ENCODE measurements at regions not wholly inside any gene's neighbourhood (a gene's known extent, or its start where the extent isn't known, plus 50 kb on each side); places are given as distances from the start of the nearest gene placed in this dataset.

DNA sequence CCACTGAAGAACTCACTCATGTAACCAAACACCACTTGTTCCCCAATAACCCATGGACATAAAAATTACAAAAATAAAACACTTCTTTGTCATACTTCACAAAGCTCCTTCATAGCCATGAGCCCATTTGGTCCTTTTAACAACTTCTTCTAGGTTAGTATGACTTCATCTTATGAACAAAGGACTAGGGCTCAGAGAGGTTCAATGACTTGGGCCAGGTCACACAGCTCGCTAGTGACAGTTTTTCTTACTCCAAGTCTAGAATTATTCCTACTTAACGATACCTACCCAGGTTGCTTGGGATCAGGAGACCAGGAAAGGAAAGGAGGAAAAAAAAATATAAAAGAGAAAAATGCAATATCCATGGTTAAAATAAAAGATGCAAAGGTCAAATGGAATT lies 353.4 kb downstream of the SOX9 start:
- WGBS, 2 donors, result 89 to 96% methylated on average over 2 of the region's 2 CpGs
- intact Hi-C loops (cut with DNase I), result no loop called here
- no peaks in the 10 kb centered on the region for H3K36me3 ChIP-seq
- TF ChIP-seq, protein P1, sequence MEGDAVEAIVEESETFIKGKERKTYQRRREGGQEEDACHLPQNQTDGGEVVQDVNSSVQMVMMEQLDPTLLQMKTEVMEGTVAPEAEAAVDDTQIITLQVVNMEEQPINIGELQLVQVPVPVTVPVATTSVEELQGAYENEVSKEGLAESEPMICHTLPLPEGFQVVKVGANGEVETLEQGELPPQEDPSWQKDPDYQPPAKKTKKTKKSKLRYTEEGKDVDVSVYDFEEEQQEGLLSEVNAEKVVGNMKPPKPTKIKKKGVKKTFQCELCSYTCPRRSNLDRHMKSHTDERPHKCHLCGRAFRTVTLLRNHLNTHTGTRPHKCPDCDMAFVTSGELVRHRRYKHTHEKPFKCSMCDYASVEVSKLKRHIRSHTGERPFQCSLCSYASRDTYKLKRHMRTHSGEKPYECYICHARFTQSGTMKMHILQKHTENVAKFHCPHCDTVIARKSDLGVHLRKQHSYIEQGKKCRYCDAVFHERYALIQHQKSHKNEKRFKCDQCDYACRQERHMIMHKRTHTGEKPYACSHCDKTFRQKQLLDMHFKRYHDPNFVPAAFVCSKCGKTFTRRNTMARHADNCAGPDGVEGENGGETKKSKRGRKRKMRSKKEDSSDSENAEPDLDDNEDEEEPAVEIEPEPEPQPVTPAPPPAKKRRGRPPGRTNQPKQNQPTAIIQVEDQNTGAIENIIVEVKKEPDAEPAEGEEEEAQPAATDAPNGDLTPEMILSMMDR (IDR thresholded peaks at IDR 0.05), result no peak
- TF ChIP-seq POLR2A (IDR thresholded peaks at IDR 0.05), result no peak
- no peak for DNase-seq
- peak overlapping the region; percentile 91 to 98 (median 93) for H3K27ac ChIP-seq
- no peaks in the 10 kb centered on the region for H3K9me3 ChIP-seq
- no peak overlapping the region for H3K4me3 ChIP-seq (replicated peaks in 1 of 3)
- peaks cover 57 to 58% of the 10 kb centered on the region in 2 donors for H3K4me1 ChIP-seq
- H3K27me3 ChIP-seq, result no peaks in the 10 kb centered on the region

DNA sequence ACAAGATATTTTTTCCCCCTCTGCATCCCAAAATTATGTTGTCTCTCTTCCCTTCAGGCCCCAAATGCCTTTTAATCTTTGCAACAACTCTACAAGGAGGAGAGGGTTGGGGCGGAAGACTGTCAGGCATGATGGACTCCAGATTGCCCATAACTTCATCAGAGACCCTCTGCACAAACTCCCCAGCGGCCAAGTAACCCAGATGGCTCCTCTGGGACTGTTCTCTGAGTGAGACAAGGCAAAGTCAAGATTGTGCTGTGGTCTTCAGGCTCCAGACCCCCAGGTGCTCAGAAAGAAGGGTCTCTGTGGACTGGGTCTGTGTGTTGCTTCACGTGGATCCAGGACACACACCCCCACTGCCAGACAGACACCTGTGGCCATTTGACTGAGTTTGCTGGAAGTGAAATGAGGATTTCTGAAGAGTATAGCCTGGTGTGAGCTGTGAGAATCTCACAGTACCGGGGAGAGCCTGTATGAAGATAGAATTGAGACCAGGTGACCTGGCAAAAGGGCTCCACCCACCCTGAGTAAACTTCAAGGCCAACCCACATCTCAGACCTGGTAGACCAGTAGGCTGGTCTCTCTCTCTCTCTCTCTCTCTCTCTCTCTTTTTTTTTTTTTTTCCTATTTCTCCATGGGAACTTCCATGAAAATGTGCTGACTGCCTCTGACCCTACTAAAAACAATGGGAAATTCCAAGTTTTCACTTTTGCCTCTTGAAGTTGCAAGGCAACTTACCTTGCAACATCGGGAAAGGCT lies 354.1 kb downstream of the SOX9 start:
- Histone ChIP-seq H3K4me3 (replicated peaks in 1 of 3) (no peak overlapping the region), H3K4me1 (peaks cover 57% of the 10 kb centered on the region in 2 donors), H3K27me3 (no peaks in the 10 kb centered on the region), H3K9me3 (no peaks in the 10 kb centered on the region), H3K27ac (peak overlapping the region; percentile 91 to 98 (median 93)), H3K36me3 (no peaks in the 10 kb centered on the region)
- peak in 1 of 2 donors; percentile 58 for TF ChIP-seq POLR2A (IDR thresholded peaks at IDR 0.05)
- TF ChIP-seq, protein P1 (IDR thresholded peaks at IDR 0.05), result peak in 1 of 6 experiments; percentile 2
- WGBS, 2 donors, result 67 to 69% methylated on average over 5 of the region's 5 CpGs
- peak in 1 of 2 donors; percentile 57 for DNase-seq
- intact Hi-C loops (cut with DNase I), result no loop called here

DNA sequence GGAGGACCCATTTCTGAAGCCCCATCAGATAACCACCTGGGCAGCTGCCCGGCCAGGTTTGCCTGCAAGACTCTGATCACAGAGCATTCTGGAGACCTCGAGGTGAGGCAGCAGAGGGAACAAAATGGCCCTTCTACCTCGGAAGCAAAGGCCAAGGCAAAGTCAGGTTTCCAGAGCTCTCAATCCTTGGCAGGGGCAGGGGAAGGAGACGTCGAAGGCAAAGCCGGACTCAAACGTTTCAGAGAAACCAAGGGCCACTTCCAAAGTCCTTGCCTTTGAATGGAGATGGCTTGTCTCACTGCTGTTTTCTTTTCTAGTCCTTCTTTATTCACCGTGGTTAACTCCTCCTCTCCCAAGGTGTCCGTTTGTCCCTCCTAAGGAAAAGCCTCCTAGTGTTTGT lies 355.3 kb downstream of the SOX9 start:
- no peak for TF ChIP-seq POLR2A (IDR thresholded peaks at IDR 0.05)
- TF ChIP-seq, protein P1 (IDR thresholded peaks at IDR 0.05), result peak in 1 of 6 experiments; percentile 28
- 10 to 19% methylated on average over 9 of the region's 9 CpGs for whole genome bisulfite sequencing, 2 donors
- no peaks in the 10 kb centered on the region for H3K9me3 ChIP-seq
- H3K27me3 ChIP-seq, result no peaks in the 10 kb centered on the region
- peak overlapping the region; percentile 91 to 98 (median 93) for H3K27ac ChIP-seq
- H3K36me3 ChIP-seq, result no peaks in the 10 kb centered on the region
- H3K4me1 ChIP-seq, result peaks cover 48 to 53% of the 10 kb centered on the region in 2 donors
- peak; percentile 56 to 63 for DNase-seq
- H3K4me3 ChIP-seq (replicated peaks in 1 of 3), result no peak overlapping the region
- intact Hi-C loops (cut with DNase I), result no loop called here

DNA sequence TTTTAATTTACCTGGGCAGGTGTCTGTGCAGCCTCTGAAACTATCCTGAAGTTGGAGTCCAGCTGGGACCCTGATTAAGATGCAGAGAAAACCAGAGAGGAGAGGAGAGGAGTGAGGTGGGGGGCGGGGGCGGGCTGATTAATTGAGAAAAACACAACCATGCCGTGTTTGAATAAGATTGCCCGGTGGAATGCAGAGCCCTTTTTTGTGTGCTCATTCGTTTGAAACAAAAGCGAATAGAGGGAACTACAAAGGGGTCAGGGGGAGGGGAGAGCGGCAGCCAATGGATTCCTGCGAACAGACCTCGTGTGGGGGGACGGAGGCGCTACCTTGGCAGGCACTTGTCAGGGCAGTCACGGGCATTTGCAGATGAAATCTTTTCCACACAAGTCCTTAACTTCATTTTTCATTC lies 355.8 kb downstream of the SOX9 start:
- DNase-seq, result peak; percentile 97 to 98
- H3K27me3 ChIP-seq, result no peaks in the 10 kb centered on the region
- peaks cover 43 to 50% of the 10 kb centered on the region in 2 donors for H3K4me1 ChIP-seq
- TF ChIP-seq POLR2A (IDR thresholded peaks at IDR 0.05), result peak in 1 of 2 donors; percentile 64
- TF ChIP-seq, protein P1 (IDR thresholded peaks at IDR 0.05), result no peak
- H3K9me3 ChIP-seq, result no peaks in the 10 kb centered on the region
- H3K27ac ChIP-seq, result peak overlapping the region; percentile 91 to 98 (median 93)
- H3K36me3 ChIP-seq, result no peaks in the 10 kb centered on the region
- intact Hi-C loops (cut with DNase I), result no loop called here
- WGBS, 2 donors, result 2 to 7% methylated on average over 12 of the region's 12 CpGs
- no peak overlapping the region for H3K4me3 ChIP-seq (replicated peaks in 1 of 3)

DNA sequence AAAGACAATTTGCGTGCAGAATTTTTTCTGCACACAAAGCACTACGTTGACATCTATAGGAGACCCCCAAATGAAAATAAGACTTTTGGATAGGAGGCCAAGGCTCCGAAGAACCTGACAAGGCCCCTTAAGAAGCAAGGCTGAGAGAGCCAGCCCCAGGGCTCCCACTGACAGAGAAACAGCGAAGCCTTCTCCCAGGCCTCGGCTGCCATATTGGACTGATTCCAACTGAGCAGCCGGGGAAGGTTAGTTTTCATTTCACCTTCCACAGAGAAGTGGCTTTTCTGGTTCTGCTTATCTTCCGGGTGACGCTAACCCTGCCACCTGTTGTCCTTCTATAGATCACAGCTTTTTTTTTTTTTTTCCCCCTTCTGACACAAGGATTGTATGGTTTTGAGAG lies 356.7 kb downstream of the SOX9 start:
- DNase-seq, result peak; percentile 80 to 81
- Histone ChIP-seq H3K27ac (peak overlapping the region; percentile 66 to 98 (median 91)), H3K27me3 (no peaks in the 10 kb centered on the region), H3K4me1 (peaks cover 34 to 41% of the 10 kb centered on the region in 2 donors), H3K9me3 (no peaks in the 10 kb centered on the region), H3K4me3 (replicated peaks in 1 of 3) (no peak overlapping the region), H3K36me3 (no peaks in the 10 kb centered on the region)
- TF ChIP-seq POLR2A (IDR thresholded peaks at IDR 0.05), result no peak
- TF ChIP-seq, protein P1 (IDR thresholded peaks at IDR 0.05), result peak in 4 of 6 experiments; percentile 18 to 49 (median 26)
- WGBS, 2 donors, result 40 to 42% methylated on average over 8 of the region's 8 CpGs
- intact Hi-C loops (cut with DNase I), result no loop called here

Data from thyroid gland (tissue), 4 donors.